H1 (cell line): ENCODE measurements at regions not wholly inside any gene's neighbourhood (a gene's known extent, or its start where the extent isn't known, plus 50 kb on each side); places are given as distances from the start of the nearest gene placed in this dataset.
A peak's percentile ranks its signal among the peaks of the same experiment; 100 is the strongest.

Source experiments
- CTCF ChIA-PET: fragments of 300-600 bp; sonication (Branson Sonifier 250); formaldehyde crosslinking; loops from one replicate; lab custom pipeline; 2021; ENCODE audit not compliant: partially characterized antibody; lab: Charles Lee
- POLR2A ChIA-PET: fragments of 300-600 bp; sonication (Branson Sonifier 250); formaldehyde crosslinking; loops from one replicate; lab custom pipeline; 2021; ENCODE audit warnings: inconsistent platforms; ENCODE audit not compliant: partially characterized antibody; lab: Charles Lee
- DNase-seq, 2 experiments: peaks; one replicate each; pipeline versions ENCODE4 v3.0.0 to v3.0.0-alpha.2; 2010 to 2022; ENCODE audit warnings: low spot score in 2 of 2, low read depth in 1 of 2, mixed read lengths in 1 of 2
- FAIRE-seq: peaks from 2 replicates; lab custom pipeline; 2011; peaks lifted over from hg19 to GRCh38; lab: Jason Lieb, UNC
- H2AFZ ChIP-seq: 2 replicates; pipeline ENCODE4 v1.8.1; 2012; ENCODE audit warnings: low read length, inconsistent platforms
- H2AK5ac ChIP-seq: 2 replicates; pipeline ENCODE4 v1.6.1; 2013; ENCODE audit warnings: low read depth, low read length
- H2BK120ac ChIP-seq: replicated peaks from 2 replicates; pipeline ENCODE3; 2013; ENCODE audit warnings: low read depth, low read length, inconsistent platforms
- H2BK12ac ChIP-seq: 2 replicates; pipeline ENCODE4 v1.6.1; 2013; ENCODE audit warnings: low read depth, low read length
- H2BK15ac ChIP-seq: 2 replicates; pipeline ENCODE4 v1.6.1; 2013; ENCODE audit warnings: low read length
- H2BK20ac ChIP-seq: 2 replicates; pipeline ENCODE4 v1.6.1; 2013; ENCODE audit warnings: low read length
- H2BK5ac ChIP-seq: 2 replicates; pipeline ENCODE4 v1.6.1; 2013; ENCODE audit warnings: low read depth, low read length
- H3K14ac ChIP-seq: 2 replicates; pipeline ENCODE4 v1.6.1; 2013; ENCODE audit warnings: inconsistent platforms; ENCODE audit not compliant: insufficient read length
- H3K18ac ChIP-seq: 2 replicates; pipeline ENCODE4 v1.6.1; 2013; ENCODE audit warnings: low read length; ENCODE audit errors: extremely low read depth
- H3K23ac ChIP-seq: 2 replicates; pipeline ENCODE4 v1.6.1; 2013; ENCODE audit warnings: inconsistent platforms; ENCODE audit not compliant: insufficient read length
- H3K23me2 ChIP-seq: 2 replicates; pipeline ENCODE4 v1.6.1; 2013; ENCODE audit warnings: low read depth, low read length
- H3K27ac ChIP-seq: 2 replicates; pipeline ENCODE4 v1.6.1; 2011; ENCODE audit warnings: low read depth, low read length, inconsistent platforms
- H3K27me3 ChIP-seq, 4 experiments: replicated peaks in 1 of 4; 1 replicate in 1 of 4; 2 replicates in 3 of 4; pipeline versions ENCODE4 v1.6.1 to v1.8.1; 2011 to 2013; ENCODE audit warnings: low read length in 3 of 4, mild to moderate bottlenecking in 3 of 4, inconsistent platforms in 2 of 4, mixed read lengths in 2 of 4, moderate library complexity in 1 of 4; ENCODE audit not compliant: control insufficient read depth in 3 of 4, insufficient read depth in 3 of 4; ENCODE audit errors: extremely low read depth in 1 of 4
- H3K36me3 ChIP-seq, 4 experiments: 2 replicates each; pipeline versions ENCODE4 v1.6.1 to v1.8.1; 2011 to 2013; ENCODE audit warnings: mild to moderate bottlenecking in 4 of 4, low read length in 3 of 4, moderate library complexity in 2 of 4, control low read depth in 1 of 4, inconsistent platforms in 1 of 4; ENCODE audit not compliant: insufficient read depth in 4 of 4, control insufficient read depth in 2 of 4
- H3K4ac ChIP-seq: replicated peaks from 2 replicates; pipeline ENCODE3; 2013; ENCODE audit warnings: low read length, low read depth, mixed read lengths, inconsistent platforms; ENCODE audit not compliant: insufficient read length
- H3K4me1 ChIP-seq, 4 experiments: replicated peaks in 1 of 4; 1 replicate in 1 of 4; 2 replicates in 3 of 4; pipeline versions ENCODE4 v1.6.1 to v1.8.1; 2011 to 2013; ENCODE audit warnings: low read length in 3 of 4, inconsistent platforms in 2 of 4, mixed read lengths in 1 of 4; ENCODE audit not compliant: insufficient read depth in 4 of 4, control insufficient read depth in 3 of 4
- H3K4me2 ChIP-seq, 2 experiments: 2 replicates each; pipeline versions ENCODE4 v1.6.1 to v1.8.1; 2011 to 2013; ENCODE audit warnings: low read depth in 2 of 2, low read length in 2 of 2, control low read depth in 1 of 2, inconsistent platforms in 1 of 2, mild to moderate bottlenecking in 1 of 2; ENCODE audit not compliant: insufficient read depth in 1 of 2
- H3K4me3 ChIP-seq, 4 experiments: fragments of 200-600, 300-600 bp in 1 of 4; sonication (generic), shearing (Covaris generic), sonication (Bioruptor Twin) in 1 of 4; 2 replicates each; pipeline versions ENCODE4 v1.5.1 to v1.8.1; 2011 to 2016; ENCODE audit warnings: low read length in 4 of 4, low read depth in 3 of 4, control low read depth in 2 of 4, inconsistent platforms in 2 of 4, mild to moderate bottlenecking in 2 of 4, mixed read lengths in 1 of 4, moderate library complexity in 1 of 4; ENCODE audit not compliant: insufficient read depth in 2 of 4; ENCODE audit errors: extremely low read depth in 1 of 4
- H3K56ac ChIP-seq: replicated peaks from 2 replicates; pipeline ENCODE3; 2013; ENCODE audit warnings: low read depth, mild to moderate bottlenecking, mixed read lengths, low read length, inconsistent platforms; ENCODE audit not compliant: insufficient read length
- H3K79me1 ChIP-seq: 2 replicates; pipeline ENCODE4 v1.6.1; 2013; ENCODE audit warnings: low read depth, low read length, control low read depth
- H3K79me2 ChIP-seq, 2 experiments: 2 replicates each; pipeline versions ENCODE4 v1.6.1 to v1.8.1; 2012 to 2013; ENCODE audit warnings: low read length in 2 of 2, mild to moderate bottlenecking in 2 of 2, inconsistent platforms in 1 of 2; ENCODE audit not compliant: insufficient read depth in 2 of 2, control insufficient read depth in 1 of 2
- H3K9ac ChIP-seq, 4 experiments: replicated peaks in 1 of 4; 1 replicate in 1 of 4; 2 replicates in 3 of 4; pipeline versions ENCODE4 v1.6.1 to v1.8.1; 2011 to 2013; ENCODE audit warnings: low read depth in 3 of 4, low read length in 3 of 4, control low read depth in 2 of 4, mild to moderate bottlenecking in 2 of 4, moderate library complexity in 2 of 4, inconsistent platforms in 1 of 4; ENCODE audit errors: extremely low read depth in 1 of 4
- H3K9me3 ChIP-seq, 2 experiments: 2 replicates each; pipeline versions ENCODE4 v1.6.1 to v1.8.1; 2012 to 2013; ENCODE audit warnings: mild to moderate bottlenecking in 2 of 2, moderate library complexity in 2 of 2, control low read depth in 1 of 2, inconsistent platforms in 1 of 2, low read depth in 1 of 2, low read length in 1 of 2, mixed read lengths in 1 of 2; ENCODE audit not compliant: insufficient read depth in 2 of 2
- H4K20me1 ChIP-seq, 2 experiments: replicated peaks in 1 of 2; 2 replicates each; pipeline versions ENCODE3 to v1.8.1; 2011 to 2013; ENCODE audit warnings: inconsistent platforms in 2 of 2, low read length in 2 of 2, mild to moderate bottlenecking in 1 of 2; ENCODE audit not compliant: insufficient read depth in 2 of 2, control insufficient read depth in 1 of 2
- H4K5ac ChIP-seq: 2 replicates; pipeline ENCODE4 v1.6.1; 2013; ENCODE audit warnings: low read length, low read depth, mixed read lengths, inconsistent platforms; ENCODE audit not compliant: insufficient read length
- H4K8ac ChIP-seq: 2 replicates; pipeline ENCODE4 v1.8.0; 2013; ENCODE audit warnings: mild to moderate bottlenecking, moderate library complexity, low read length, inconsistent platforms; ENCODE audit not compliant: insufficient read depth; ENCODE audit errors: extremely low read depth
- H4K91ac ChIP-seq: replicated peaks from 2 replicates; pipeline ENCODE3; 2013; ENCODE audit warnings: low read length, mixed read lengths, inconsistent platforms; ENCODE audit not compliant: insufficient read length
- WGBS, 2 experiments: shearing (Covaris generic) in 1 of 2; methylation state at CpG; one replicate each; pipeline versions ENCODE4 v1.1.6 to v1.1.7; 2013 to 2015; ENCODE audit warnings: low lambda C conversion rate in 2 of 2, mixed read lengths in 2 of 2, inconsistent platforms in 1 of 2, low coverage in 1 of 2, missing lambda C conversion rate in 1 of 2; ENCODE audit not compliant: insufficient replicate concordance in 2 of 2, insufficient coverage in 1 of 2, insufficient read length in 1 of 2; ENCODE audit errors: extremely low coverage in 1 of 2, missing lambda C conversion rate in 1 of 2; 5-methylcytosine and 5-hydroxymethylcytosine counted together
- TF ChIP-seq, protein P1 (sequence below): IDR thresholded peaks from 2 replicates; pipeline ENCODE4 v1.6.1; 2011; ENCODE audit warnings: low read depth, mild to moderate bottlenecking, low read length; ENCODE audit not compliant: insufficient read depth
- TF ChIP-seq, protein P2 (sequence below): IDR thresholded peaks from 2 replicates; pipeline ENCODE4 v1.6.1; 2011; ENCODE audit warnings: low read length, improper control_type of control experiment

DNA sequence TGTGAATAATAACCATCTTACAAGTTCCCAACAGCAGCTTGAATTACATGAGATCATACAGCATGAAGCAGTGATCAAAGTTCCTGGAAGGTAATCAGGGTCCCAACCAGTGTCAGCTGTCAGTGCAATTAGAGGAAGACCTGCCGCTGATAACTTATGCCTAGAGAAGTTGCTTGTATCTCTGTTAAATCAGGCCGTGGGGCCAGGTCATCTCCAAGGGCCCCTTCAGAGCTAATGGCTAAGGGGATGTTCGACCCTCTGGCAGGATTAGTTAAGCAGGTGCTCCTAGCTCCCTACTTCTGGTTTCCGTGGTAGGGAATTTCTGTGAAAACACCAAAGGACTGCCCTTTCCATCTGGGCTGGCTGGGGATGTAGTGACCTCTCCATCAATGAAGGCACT, 251.0 kb downstream of the FAM43A start:
- H3K4me1 ChIP-seq = no peaks in the 10 kb centered on the region
- H3K4ac ChIP-seq = no peak overlapping the region
- H2BK5ac ChIP-seq = no peak overlapping the region
- H3K27me3 ChIP-seq = no peaks in the 10 kb centered on the region
- H3K23me2 ChIP-seq = no peaks in the 10 kb centered on the region
- H3K79me1 ChIP-seq = no peaks in the 10 kb centered on the region; the same call in 1 of the 2 replicates
- no peaks in the 10 kb centered on the region; a peak in 1 of 8 replicates for H3K36me3 ChIP-seq
- H3K56ac ChIP-seq = no peak overlapping the region
- no peaks in the 10 kb centered on the region for H3K79me2 ChIP-seq
- FAIRE-seq (no peak), DNase-seq (peak in 1 of 2 experiments; percentile 7)
- H2BK120ac ChIP-seq = no peak overlapping the region
- no peak overlapping the region for H3K4me3 ChIP-seq
- H3K27ac ChIP-seq = no peak overlapping the region
- no peak overlapping the region for H3K14ac ChIP-seq
- no peaks in the 10 kb centered on the region for H4K20me1 ChIP-seq
- WGBS, 2 experiments = 64% methylated on average over 4 of the region's 4 CpGs; no CpG with 5 or more reads in 1 of the 2 experiments
- H4K91ac ChIP-seq = no peak overlapping the region
- no peak overlapping the region for H3K18ac ChIP-seq
- CTCF ChIA-PET = interaction anchor here (0.6 to 2.6 kb wide), 6 partner anchors 13 to 486 kb away, joined by 3 to 12 read pairs (median 3); partner anchors contain the start of gene LSG1
- H2BK12ac ChIP-seq = no peak overlapping the region
- H4K8ac ChIP-seq = no peak overlapping the region
- peaks cover 5 to 12% of the 10 kb centered on the region in 2 experiments; a peak in 2 of 4 replicates for H3K9me3 ChIP-seq
- no peak overlapping the region for H4K5ac ChIP-seq
- H2BK15ac ChIP-seq = no peak overlapping the region
- no peak overlapping the region for H2AK5ac ChIP-seq
- H2AFZ ChIP-seq = no peak overlapping the region
- H2BK20ac ChIP-seq = no peak overlapping the region
- H3K23ac ChIP-seq = no peak overlapping the region
- no peak overlapping the region for H3K4me2 ChIP-seq
- no peak overlapping the region for H3K9ac ChIP-seq
- POLR2A ChIA-PET = no interaction called here
- TF ChIP-seq, protein P1, sequence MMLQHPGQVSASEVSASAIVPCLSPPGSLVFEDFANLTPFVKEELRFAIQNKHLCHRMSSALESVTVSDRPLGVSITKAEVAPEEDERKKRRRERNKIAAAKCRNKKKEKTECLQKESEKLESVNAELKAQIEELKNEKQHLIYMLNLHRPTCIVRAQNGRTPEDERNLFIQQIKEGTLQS = no peak
- TF ChIP-seq, protein P2, sequence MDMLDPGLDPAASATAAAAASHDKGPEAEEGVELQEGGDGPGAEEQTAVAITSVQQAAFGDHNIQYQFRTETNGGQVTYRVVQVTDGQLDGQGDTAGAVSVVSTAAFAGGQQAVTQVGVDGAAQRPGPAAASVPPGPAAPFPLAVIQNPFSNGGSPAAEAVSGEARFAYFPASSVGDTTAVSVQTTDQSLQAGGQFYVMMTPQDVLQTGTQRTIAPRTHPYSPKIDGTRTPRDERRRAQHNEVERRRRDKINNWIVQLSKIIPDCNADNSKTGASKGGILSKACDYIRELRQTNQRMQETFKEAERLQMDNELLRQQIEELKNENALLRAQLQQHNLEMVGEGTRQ = no peak
